GM12891 (cell line): ENCODE measurements at regions not wholly inside any gene's neighbourhood (a gene's known extent, or its start where the extent isn't known, plus 50 kb on each side); places are given as distances from the start of the nearest gene placed in this dataset.

Experiments used
- PAX5 ChIP-seq: IDR thresholded peaks from 2 replicates; pipeline ENCODE4 v1.6.1; 2011; ENCODE audit warnings: low read length, moderate library complexity, mild to moderate bottlenecking; ENCODE audit not compliant: insufficient read depth, severe bottlenecking
- POLR2A ChIP-seq: IDR thresholded peaks from 2 replicates; pipeline ENCODE4 v1.6.1; 2011; ENCODE audit warnings: low read depth, low read length, control low read depth
- POLR2AphosphoS5 ChIP-seq: IDR thresholded peaks from 2 replicates; pipeline ENCODE4 v1.6.1; 2011; ENCODE audit warnings: low read depth, low read length, control low read depth
- POU2F2 ChIP-seq: IDR thresholded peaks from 2 replicates; pipeline ENCODE4 v1.6.1; 2011; ENCODE audit warnings: low read depth, mild to moderate bottlenecking, control low read depth, low read length, moderate library complexity
- SPI1 ChIP-seq: IDR thresholded peaks from 2 replicates; pipeline ENCODE4 v1.6.1; 2011; ENCODE audit warnings: low read depth, low read length, control low read depth
- TAF1 ChIP-seq: IDR thresholded peaks from 2 replicates; pipeline ENCODE4 v1.6.1; 2011; ENCODE audit warnings: low read depth, low read length, control low read depth

DNA sequence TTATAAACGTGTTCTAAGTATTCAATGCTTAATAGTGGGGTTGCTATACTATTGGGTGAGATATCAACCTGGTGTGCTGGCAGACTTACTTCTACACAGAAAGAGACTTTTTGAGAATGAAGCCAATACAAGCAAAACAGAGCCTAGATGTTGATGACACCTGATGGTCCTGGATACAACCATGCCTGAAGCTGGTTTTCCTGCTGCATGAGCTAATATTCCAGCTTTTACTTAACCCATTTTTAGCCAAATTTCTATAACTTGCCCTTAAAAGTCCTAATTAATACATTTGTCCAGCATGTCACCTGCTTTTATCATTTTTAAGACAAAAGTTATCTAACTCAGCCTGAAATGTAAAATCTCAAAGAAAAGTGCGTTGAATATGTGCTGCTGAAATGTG, 86.2 kb downstream of the PFDN4 start:
- TF ChIP-seq POLR2AphosphoS5 (no peak), POU2F2 (no peak), POLR2A (no peak), PAX5 (no peak), TAF1 (no peak), SPI1 (no peak)
